Nephron progenitor cell (in vitro differentiated cells): ENCODE measurements at regions not wholly inside any gene's neighbourhood (a gene's known extent, or its start where the extent isn't known, plus 50 kb on each side); places are given as distances from the start of the nearest gene placed in this dataset.

Experiments
- DNase-seq: peaks from one replicate; pipeline ENCODE4 v3.0.0; 2021
- H3K27ac Mint-ChIP-seq: 2 replicates; pipeline ENCODE4 v1.8.0; 2021; ENCODE audit warnings: mild to moderate bottlenecking, moderate library complexity, mixed read lengths
- H3K27me3 Mint-ChIP-seq: 2 replicates; pipeline ENCODE4 v1.8.0; 2021; ENCODE audit warnings: mild to moderate bottlenecking, low read depth, mixed read lengths; ENCODE audit not compliant: poor library complexity
- H3K36me3 Mint-ChIP-seq: 2 replicates; pipeline ENCODE4 v1.8.0; 2021; ENCODE audit warnings: low read depth, mixed read lengths
- H3K4me1 Mint-ChIP-seq: 2 replicates; pipeline ENCODE4 v1.8.0; 2021; ENCODE audit warnings: mixed read lengths
- H3K4me3 Mint-ChIP-seq: 2 replicates; pipeline ENCODE4 v1.8.0; 2021; ENCODE audit warnings: mild to moderate bottlenecking, moderate library complexity, mixed read lengths
- H3K9me3 Mint-ChIP-seq: 2 replicates; pipeline ENCODE4 v1.8.0; 2021; ENCODE audit warnings: mild to moderate bottlenecking, moderate library complexity, mixed read lengths
- TF ChIP-seq, protein P1 (sequence below): fragments of 200-600 bp; sonication (generic); IDR thresholded peaks from 2 replicates; pipeline ENCODE4 v1.5.0; 2021; ENCODE audit warnings: antibody characterized with exemption

DNA sequence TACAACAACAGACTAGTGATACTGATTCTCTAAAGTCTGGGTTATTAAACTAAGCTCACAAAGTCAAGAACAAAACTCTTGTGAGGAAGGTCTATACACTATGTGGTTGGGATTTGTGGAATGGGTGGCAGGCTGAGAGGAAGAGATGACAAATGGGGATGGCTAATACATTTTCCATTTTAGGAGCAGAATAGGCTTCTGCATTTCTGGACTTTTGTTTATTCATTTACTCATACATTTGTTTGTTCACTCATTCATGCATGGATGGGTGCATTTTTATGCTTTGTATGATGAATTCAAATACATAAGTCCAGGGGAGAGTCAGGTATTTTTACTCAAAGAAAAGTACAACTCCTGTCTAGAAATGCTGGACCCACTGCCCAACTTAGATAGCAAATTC is 637.4 kb upstream of the CDH2 start:
- H3K9me3 Mint-ChIP-seq: no peaks in the 10 kb centered on the region
- DNase-seq: no peak
- H3K27me3 Mint-ChIP-seq: no peaks in the 10 kb centered on the region
- H3K27ac Mint-ChIP-seq: peak overlapping the region; percentile 57
- H3K4me3 Mint-ChIP-seq: no peak overlapping the region
- TF ChIP-seq, protein P1, sequence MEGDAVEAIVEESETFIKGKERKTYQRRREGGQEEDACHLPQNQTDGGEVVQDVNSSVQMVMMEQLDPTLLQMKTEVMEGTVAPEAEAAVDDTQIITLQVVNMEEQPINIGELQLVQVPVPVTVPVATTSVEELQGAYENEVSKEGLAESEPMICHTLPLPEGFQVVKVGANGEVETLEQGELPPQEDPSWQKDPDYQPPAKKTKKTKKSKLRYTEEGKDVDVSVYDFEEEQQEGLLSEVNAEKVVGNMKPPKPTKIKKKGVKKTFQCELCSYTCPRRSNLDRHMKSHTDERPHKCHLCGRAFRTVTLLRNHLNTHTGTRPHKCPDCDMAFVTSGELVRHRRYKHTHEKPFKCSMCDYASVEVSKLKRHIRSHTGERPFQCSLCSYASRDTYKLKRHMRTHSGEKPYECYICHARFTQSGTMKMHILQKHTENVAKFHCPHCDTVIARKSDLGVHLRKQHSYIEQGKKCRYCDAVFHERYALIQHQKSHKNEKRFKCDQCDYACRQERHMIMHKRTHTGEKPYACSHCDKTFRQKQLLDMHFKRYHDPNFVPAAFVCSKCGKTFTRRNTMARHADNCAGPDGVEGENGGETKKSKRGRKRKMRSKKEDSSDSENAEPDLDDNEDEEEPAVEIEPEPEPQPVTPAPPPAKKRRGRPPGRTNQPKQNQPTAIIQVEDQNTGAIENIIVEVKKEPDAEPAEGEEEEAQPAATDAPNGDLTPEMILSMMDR: no peak
- H3K36me3 Mint-ChIP-seq: no peaks in the 10 kb centered on the region
- no peaks in the 10 kb centered on the region for H3K4me1 Mint-ChIP-seq

DNA sequence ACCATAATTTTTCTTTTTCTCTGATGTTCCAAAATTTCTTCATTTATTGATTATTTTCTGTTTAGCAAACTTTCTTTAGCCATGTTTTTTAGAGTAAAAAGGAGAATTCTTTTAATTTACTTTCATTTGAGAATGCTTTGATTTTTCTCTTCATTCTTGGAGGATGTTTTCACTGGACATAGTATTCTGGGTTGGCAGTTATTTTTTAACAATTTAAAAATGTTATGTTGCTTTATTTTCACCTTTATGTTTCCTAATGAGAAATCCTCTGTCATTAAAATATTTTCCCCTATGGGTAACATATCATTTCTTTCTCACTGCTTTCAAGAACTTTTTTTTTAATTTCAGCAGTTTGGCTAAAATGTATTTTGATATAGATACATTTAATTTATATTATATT is 631.4 kb upstream of the CDH2 start:
- Mint-ChIP-seq H3K27ac (no peak overlapping the region), H3K4me1 (peaks cover 5% of the 10 kb centered on the region), H3K9me3 (peaks cover 17% of the 10 kb centered on the region), H3K36me3 (peaks cover 4% of the 10 kb centered on the region), H3K27me3 (no peaks in the 10 kb centered on the region), H3K4me3 (no peak overlapping the region)
- no peak for DNase-seq
- TF ChIP-seq, protein P1: no peak

DNA sequence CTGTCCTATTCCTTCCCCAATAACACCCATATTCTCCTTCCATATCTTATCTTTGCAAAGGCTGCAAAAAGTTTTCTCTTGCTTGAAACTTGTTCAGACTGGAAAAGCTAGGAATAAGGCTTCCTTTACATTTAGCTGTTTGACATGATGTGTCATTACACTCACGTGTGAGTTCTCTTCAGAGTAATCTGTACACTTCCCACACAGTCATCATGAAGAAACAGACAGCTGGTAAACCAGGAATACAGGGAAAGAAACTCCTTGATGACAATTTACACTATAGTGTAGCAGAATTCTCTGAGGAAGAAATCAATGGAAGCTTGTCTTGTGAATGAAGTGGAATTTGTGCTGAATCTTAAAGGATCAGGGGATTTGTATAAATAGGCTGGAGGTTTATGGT is 628.6 kb upstream of the CDH2 start:
- H3K4me1 Mint-ChIP-seq: peaks cover 5% of the 10 kb centered on the region
- H3K9me3 Mint-ChIP-seq: peaks cover 17% of the 10 kb centered on the region
- H3K36me3 Mint-ChIP-seq: peaks cover 4% of the 10 kb centered on the region
- DNase-seq: no peak
- no peak overlapping the region for H3K4me3 Mint-ChIP-seq
- H3K27me3 Mint-ChIP-seq: no peaks in the 10 kb centered on the region
- TF ChIP-seq, protein P1: no peak
- no peak overlapping the region for H3K27ac Mint-ChIP-seq

DNA sequence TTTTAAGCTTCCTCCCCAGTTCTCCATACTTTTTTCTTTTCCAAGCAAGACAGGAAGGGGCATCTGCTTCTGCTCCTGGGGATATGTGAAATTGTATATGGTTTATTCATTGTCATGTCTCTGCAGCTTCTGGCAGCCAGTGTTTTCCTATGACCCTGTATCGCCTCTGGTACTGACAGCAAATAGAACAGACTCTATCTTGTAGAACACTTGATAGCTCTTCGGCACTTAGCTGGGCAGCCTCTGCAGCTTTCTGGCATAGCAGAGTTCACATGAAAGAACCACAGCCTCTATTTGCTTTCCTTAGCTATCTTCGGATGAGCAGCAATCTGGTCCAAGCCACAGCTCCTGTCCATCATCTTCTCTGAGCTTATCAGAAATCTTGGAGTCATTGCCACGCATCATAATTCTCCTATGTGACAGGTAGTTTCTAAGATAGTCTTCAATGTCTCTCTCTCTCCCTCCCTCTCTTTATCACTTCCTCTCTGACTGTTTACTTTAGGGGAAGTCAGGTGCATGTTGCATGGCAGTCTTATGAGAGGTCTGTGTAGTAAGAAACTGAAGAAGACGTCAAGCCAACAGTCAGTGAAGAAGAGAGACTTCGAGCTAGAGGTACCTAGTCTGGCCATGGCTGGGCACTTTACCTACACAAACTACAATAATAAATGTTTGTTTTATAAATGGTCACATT is 627.7 kb upstream of the CDH2 start:
- Mint-ChIP-seq H3K4me1 (peaks cover 5% of the 10 kb centered on the region), H3K9me3 (peaks cover 17% of the 10 kb centered on the region), H3K27me3 (no peaks in the 10 kb centered on the region), H3K36me3 (peaks cover 4% of the 10 kb centered on the region), H3K4me3 (no peak overlapping the region), H3K27ac (peak overlapping the region; percentile 1)
- TF ChIP-seq, protein P1: no peak
- DNase-seq: no peak

DNA sequence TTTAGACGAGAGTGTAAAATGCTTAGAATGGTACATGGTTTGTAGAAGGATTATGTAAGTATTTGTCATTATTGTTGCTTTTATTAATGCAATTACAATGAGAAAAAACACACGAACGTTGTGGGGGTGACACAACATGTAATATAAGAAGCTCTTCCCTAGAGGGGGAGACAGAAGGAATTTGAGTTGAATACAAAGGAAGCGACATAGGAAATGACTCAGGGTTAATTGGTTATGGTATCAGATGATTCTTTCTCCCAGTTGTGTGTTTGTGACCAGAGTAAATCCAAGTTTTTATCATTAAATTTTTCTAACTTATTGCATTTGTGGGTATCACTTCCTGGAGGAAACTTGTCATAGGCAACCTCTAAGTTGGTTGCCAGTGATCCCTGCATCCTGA is 625.6 kb upstream of the CDH2 start:
- DNase-seq: no peak
- Mint-ChIP-seq H3K27ac (no peak overlapping the region), H3K4me3 (no peak overlapping the region), H3K9me3 (peaks cover 7% of the 10 kb centered on the region), H3K36me3 (no peaks in the 10 kb centered on the region), H3K4me1 (peaks cover 5% of the 10 kb centered on the region), H3K27me3 (no peaks in the 10 kb centered on the region)
- TF ChIP-seq, protein P1: no peak

DNA sequence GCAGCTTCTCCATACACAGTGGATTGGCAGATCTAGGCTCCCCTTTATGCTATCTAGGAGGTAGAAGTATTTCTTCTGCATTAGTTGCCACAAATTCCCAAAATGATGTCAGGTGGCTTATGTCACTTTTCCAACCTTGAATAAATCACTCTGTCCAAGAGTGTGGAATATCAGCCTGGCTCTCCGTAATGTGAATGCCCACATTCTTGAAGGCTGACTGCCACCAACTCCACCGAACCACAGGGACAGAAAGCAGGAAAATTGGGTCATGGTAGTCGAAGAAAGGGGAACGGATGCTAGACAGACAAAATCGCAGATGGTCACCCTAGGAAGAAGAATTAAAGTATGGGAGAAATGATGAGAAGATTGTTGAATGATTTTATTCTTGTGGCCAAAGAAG is 624.9 kb upstream of the CDH2 start:
- no peak for DNase-seq
- Mint-ChIP-seq H3K9me3 (peaks cover 4% of the 10 kb centered on the region), H3K27me3 (no peaks in the 10 kb centered on the region), H3K36me3 (no peaks in the 10 kb centered on the region), H3K4me3 (no peak overlapping the region), H3K4me1 (peaks cover 5% of the 10 kb centered on the region), H3K27ac (no peak overlapping the region)
- TF ChIP-seq, protein P1: no peak
